B cell (primary cell): ENCODE measurements at regions not wholly inside any gene's neighbourhood (a gene's known extent, or its start where the extent isn't known, plus 50 kb on each side); places are given as distances from the start of the nearest gene placed in this dataset.

Source experiments
- ATAC-seq: fragments of 200-7000 bp; cut with Tn5 transposase; one replicate; pipeline ENCODE4 v1.10.0; 2021; ENCODE audit warnings: low read depth, mild to moderate bottlenecking, moderate number of reproducible peaks, moderate library complexity
- CTCF ChIA-PET: fragments of 350-600 bp; sonication (Branson Sonifier 250); formaldehyde crosslinking; loops from one replicate; lab custom pipeline; 2021; ENCODE audit warnings: antibody characterized with exemption, inconsistent platforms; lab: Charles Lee
- POLR2A ChIA-PET: fragments of 350-600 bp; sonication (Branson Sonifier 250); formaldehyde crosslinking; loops from one replicate; lab custom pipeline; 2021; ENCODE audit warnings: antibody characterized with exemption; lab: Charles Lee
- DNase-seq: peaks from one replicate; pipeline ENCODE4 v3.0.0; 2013
- H2AFZ ChIP-seq: 2 replicates; pipeline ENCODE4 v1.6.1; 2012; ENCODE audit warnings: mild to moderate bottlenecking, low read depth, low read length; ENCODE audit not compliant: insufficient read depth, poor library complexity, severe bottlenecking
- H3K27ac ChIP-seq, 2 donors: 1 replicate in 1 of 2; 2 replicates in 1 of 2; pipeline ENCODE4 v1.5.1; 2012 to 2013; ENCODE audit warnings: low read length in 2 of 2, mild to moderate bottlenecking in 2 of 2, moderate library complexity in 1 of 2
- H3K27me3 ChIP-seq, 4 experiments: fragments of 200-600 bp in 1 of 4; sonication (generic) in 1 of 4; replicated peaks in 1 of 4; 1 replicate in 2 of 4; 2 replicates in 2 of 4; pipeline versions ENCODE4 v1.6.1 to v1.7.0; 2013 to 2016; ENCODE audit warnings: low read length in 3 of 4, mild to moderate bottlenecking in 2 of 4, mixed read lengths in 1 of 4, moderate library complexity in 1 of 4; ENCODE audit not compliant: insufficient read depth in 4 of 4, control insufficient read depth in 3 of 4; ENCODE audit errors: control extremely low read depth in 1 of 4
- H3K36me3 ChIP-seq, 2 experiments: replicated peaks in 1 of 2; 1 replicate in 1 of 2; 2 replicates in 1 of 2; pipeline versions ENCODE4 v1.6.1 to v1.7.1; 2013; ENCODE audit warnings: low read length in 1 of 2; ENCODE audit not compliant: insufficient read depth in 2 of 2, control insufficient read depth in 1 of 2; ENCODE audit errors: control extremely low read depth in 1 of 2, extremely low read depth in 1 of 2
- H3K4me1 ChIP-seq, 2 donors: fragments of 200-600 bp in 1 of 2; sonication (generic) in 1 of 2; 1 replicate in 1 of 2; 2 replicates in 1 of 2; pipeline versions ENCODE4 v1.5.1 to v1.6.1; 2013 to 2017; ENCODE audit warnings: low read length in 2 of 2; ENCODE audit not compliant: control insufficient read depth in 2 of 2, insufficient read depth in 2 of 2
- H3K4me2 ChIP-seq: replicated peaks from 2 replicates; pipeline ENCODE3; 2012; ENCODE audit warnings: mild to moderate bottlenecking, low read depth, low read length; ENCODE audit not compliant: poor library complexity, severe bottlenecking
- H3K4me3 ChIP-seq, 5 experiments: fragments of 200-600 bp in 1 of 5; sonication (generic) in 1 of 5; 1 replicate in 3 of 5; 2 replicates in 2 of 5; pipeline versions ENCODE4 v1.5.1 to v1.7.0; 2011 to 2016; ENCODE audit warnings: low read length in 4 of 5, mild to moderate bottlenecking in 4 of 5, low read depth in 2 of 5, control low read depth in 1 of 5, moderate library complexity in 1 of 5; ENCODE audit not compliant: insufficient read depth in 1 of 5; ENCODE audit errors: control extremely low read depth in 1 of 5, extremely low read depth in 1 of 5
- H3K79me2 ChIP-seq: fragments of 200-600 bp; sonication (generic); one replicate; pipeline ENCODE4 v1.6.0; 2016; ENCODE audit warnings: low read length; ENCODE audit not compliant: control insufficient read depth, insufficient read depth
- H3K9ac ChIP-seq: fragments of 200-600 bp; sonication (generic); 2 replicates; pipeline ENCODE4 v1.6.1; 2017; ENCODE audit warnings: mild to moderate bottlenecking, low read length, moderate library complexity
- H3K9me3 ChIP-seq, 3 donors: one replicate each; pipeline versions ENCODE4 v1.6.1 to v1.7.1; 2013; ENCODE audit warnings: low read length in 2 of 3; ENCODE audit not compliant: control insufficient read depth in 2 of 3, insufficient read depth in 1 of 3; ENCODE audit errors: control extremely low read depth in 1 of 3
- H4K20me1 ChIP-seq: 2 replicates; pipeline ENCODE4 v1.6.0; 2012; ENCODE audit warnings: mild to moderate bottlenecking, low read length; ENCODE audit not compliant: insufficient read depth, control insufficient read depth, poor library complexity, severe bottlenecking
- H3K27ac Mint-ChIP-seq: one replicate; pipeline ENCODE4 v1.8.0; 2021; ENCODE audit warnings: mixed read lengths
- H3K27me3 Mint-ChIP-seq: one replicate; pipeline ENCODE4 v1.8.0; 2021; ENCODE audit warnings: mixed read lengths
- H3K4me1 Mint-ChIP-seq: one replicate; pipeline ENCODE4 v1.8.0; 2021; ENCODE audit warnings: mixed read lengths
- H3K4me3 Mint-ChIP-seq: one replicate; pipeline ENCODE4 v1.8.0; 2021; ENCODE audit warnings: mixed read lengths
- H3K9me3 Mint-ChIP-seq: one replicate; pipeline ENCODE4 v1.8.0; 2022; ENCODE audit warnings: mixed read lengths; ENCODE audit not compliant: insufficient read depth
- CTCF ChIP-seq: fragments of 200-600 bp; IDR thresholded peaks from one replicate; pipeline ENCODE4 v1.8.0; 2022; ENCODE audit warnings: antibody characterized with exemption, mild to moderate bottlenecking
- EZH2 ChIP-seq: IDR thresholded peaks from 2 replicates; pipeline ENCODE4 v1.6.1; 2012; ENCODE audit warnings: borderline replicate concordance, low read depth, mild to moderate bottlenecking, moderate library complexity, low read length; ENCODE audit not compliant: insufficient read depth, poor library complexity, severe bottlenecking
- WGBS: methylation state at CpG from one replicate; pipeline ENCODE4 v1.1.5; 2013; ENCODE audit warnings: missing lambda C conversion rate; ENCODE audit not compliant: insufficient coverage; 5-methylcytosine and 5-hydroxymethylcytosine counted together
- intact Hi-C: fragments of 100-400 bp; cut with micrococcal nuclease; formaldehyde crosslinking; loops from one replicate; pipeline ENCODE4 v1.10.0; 2022

GRCh38 chr12:13713556-13714410 is 267.6 kb downstream of the GRIN2B start:
- Histone ChIP-seq H4K20me1 (no peaks in the 10 kb centered on the region), H2AFZ (no peak overlapping the region), H3K79me2 (no peaks in the 10 kb centered on the region), H3K4me1 (no peaks in the 10 kb centered on the region), H3K4me3 (no peak overlapping the region), H3K27me3 (no peaks in the 10 kb centered on the region), H3K9me3 (no peaks in the 10 kb centered on the region), H3K9ac (no peak overlapping the region), H3K4me2 (no peak overlapping the region), H3K36me3 (no peaks in the 10 kb centered on the region), H3K27ac (no peak overlapping the region)
- Mint-ChIP-seq H3K9me3 (no peaks in the 10 kb centered on the region), H3K4me1 (no peaks in the 10 kb centered on the region), H3K4me3 (no peak overlapping the region), H3K27ac (no peak overlapping the region), H3K27me3 (peaks cover 10% of the 10 kb centered on the region)
- no peak for DNase-seq
- POLR2A ChIA-PET = no interaction called here
- no peak for ATAC-seq
- intact Hi-C loops = no loop called here
- CTCF ChIA-PET = no interaction called here
- no CpG with 5 or more reads among the region's 4 CpGs for WGBS
- TF ChIP-seq CTCF (no peak), EZH2 (no peak)

- Mint-ChIP-seq H3K27ac (no peak overlapping the region), H3K4me1 (no peaks in the 10 kb centered on the region), H3K4me3 (no peak overlapping the region), H3K9me3 (no peaks in the 10 kb centered on the region), H3K27me3 (peaks cover 41% of the 10 kb centered on the region)
- H3K79me2 ChIP-seq = no peaks in the 10 kb centered on the region
- ATAC-seq = no peak
- DNase-seq = no peak
- ChIA-PET CTCF (no interaction called here), POLR2A (no interaction called here)
- H3K36me3 ChIP-seq = no peaks in the 10 kb centered on the region
- no peak overlapping the region for H3K27ac ChIP-seq
- H3K9ac ChIP-seq = no peak overlapping the region
- 100% methylated on average over 1 of the region's 1 CpG for WGBS
- TF ChIP-seq CTCF (no peak), EZH2 (no peak)
- no peak overlapping the region for H3K4me3 ChIP-seq
- H3K4me2 ChIP-seq = no peak overlapping the region
- H3K4me1 ChIP-seq = no peaks in the 10 kb centered on the region
- intact Hi-C loops = no loop called here
- H3K27me3 ChIP-seq = peaks cover 0 to 6% (median 0%) of the 10 kb centered on the region in 4 experiments
- H3K9me3 ChIP-seq = no peaks in the 10 kb centered on the region
- H2AFZ ChIP-seq = no peak overlapping the region
- no peaks in the 10 kb centered on the region for H4K20me1 ChIP-seq
These were observed 273.6 kb downstream of the GRIN2B start for GRCh38 chr12:13707829-13708228.
